ENCODE measurements at regions not wholly inside any gene's neighbourhood (a gene's known extent, or its start where the extent isn't known, plus 50 kb on each side); places are given as distances from the start of the nearest gene placed in this dataset.

GRCh38 chr15:93146196-93146595 lies 57.2 kb upstream of the RGMA start:
- no peak for TF ChIP-seq RARB (CRISPR knock-in tag; IDR thresholded peaks at IDR 0.05)
- no peak for TF ChIP-seq TCF4 (CRISPR knock-in tag; IDR thresholded peaks at IDR 0.05; ENCODE audit: borderline replicate concordance)
- no peak for TF ChIP-seq ZNF565 (CRISPR knock-in tag; conservative IDR thresholded peaks at IDR 0.05; ENCODE audit: low read depth)
- TF ChIP-seq TSHZ2 (CRISPR knock-in tag; IDR thresholded peaks at IDR 0.05), result no peak
- no peak for TF ChIP-seq CSDC2 (CRISPR knock-in tag; IDR thresholded peaks at IDR 0.05)
- no peak for TF ChIP-seq SNAI2 (CRISPR knock-in tag; IDR thresholded peaks at IDR 0.05)
- no peak for TF ChIP-seq ZNF8 (CRISPR knock-in tag; IDR thresholded peaks at IDR 0.05)
- TF ChIP-seq GLIS3 (CRISPR knock-in tag; IDR thresholded peaks at IDR 0.05), result no peak
- TF ChIP-seq CREB5 (CRISPR knock-in tag; IDR thresholded peaks at IDR 0.05; ENCODE audit: low read depth), result no peak
- no peak for TF ChIP-seq ZFP30 (CRISPR knock-in tag; IDR thresholded peaks at IDR 0.05)
- no peak for TF ChIP-seq ZFP3 (CRISPR knock-in tag; IDR thresholded peaks at IDR 0.05)
- no peak for TF ChIP-seq OSR1 (CRISPR knock-in tag; IDR thresholded peaks at IDR 0.05)
- TF ChIP-seq ARNTL (CRISPR knock-in tag; IDR thresholded peaks at IDR 0.05; ENCODE audit: borderline replicate concordance, low read depth), result no peak
